TTC549 (cell line): ENCODE measurements at regions not wholly inside any gene's neighbourhood (a gene's known extent, or its start where the extent isn't known, plus 50 kb on each side); places are given as distances from the start of the nearest gene placed in this dataset.
"Not testable (repeated sequence)": the region's sequence is repeated elsewhere in the genome, so short reads cannot be mapped to it uniquely, and the experiment has no call there.

Experiments
- FAIRE-seq: peaks from 2 replicates; lab custom pipeline; 2012; peaks lifted over from hg19 to GRCh38; lab: Jason Lieb, UNC

DNA sequence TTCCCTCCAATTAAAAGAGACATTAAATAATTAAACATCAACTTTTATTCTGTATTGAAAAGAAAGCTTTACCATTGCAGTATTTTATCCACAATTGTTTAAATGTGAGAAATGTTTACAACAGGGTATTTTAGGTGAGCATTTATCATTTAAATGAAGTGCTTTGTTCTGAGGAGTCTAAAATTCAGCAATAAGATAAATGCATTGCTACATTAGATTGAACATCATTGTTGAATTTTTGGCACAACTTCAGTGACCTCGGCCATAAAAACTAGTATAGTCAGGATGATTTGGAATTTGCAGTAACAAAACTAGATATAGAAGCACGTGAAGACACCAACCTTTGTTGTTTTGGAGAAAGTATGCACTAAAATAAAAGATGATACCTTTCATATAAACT is 692.9 kb downstream of the USP25 start:
- no peak for FAIRE-seq

GRCh38 chr21:16423921-16424320 is 694.1 kb downstream of the USP25 start:
- peak; percentile 19 for FAIRE-seq

DNA sequence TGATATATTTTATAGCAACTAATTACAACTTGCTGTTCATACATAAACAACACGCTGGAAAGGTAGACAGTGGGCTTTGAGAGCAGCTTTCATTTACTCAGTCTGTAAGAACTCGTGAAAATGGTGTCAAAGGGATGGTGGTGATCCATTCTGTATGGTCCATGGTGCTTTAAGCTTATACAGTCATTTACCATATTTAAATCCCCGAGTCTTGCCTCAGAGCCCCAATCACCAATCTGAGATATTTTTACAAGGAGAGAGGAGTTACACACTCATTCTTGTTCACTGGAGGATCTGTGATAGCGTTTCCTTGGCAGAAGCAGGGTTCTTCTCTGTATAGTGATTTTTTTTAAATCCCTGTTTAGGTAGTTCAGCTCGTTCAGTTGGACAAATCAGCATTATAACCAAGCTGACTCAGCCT is 694.6 kb downstream of the USP25 start:
- FAIRE-seq, result no peak

GRCh38 chr21:16425376-16425775 is 695.6 kb downstream of the USP25 start:
- FAIRE-seq, result no peak

DNA sequence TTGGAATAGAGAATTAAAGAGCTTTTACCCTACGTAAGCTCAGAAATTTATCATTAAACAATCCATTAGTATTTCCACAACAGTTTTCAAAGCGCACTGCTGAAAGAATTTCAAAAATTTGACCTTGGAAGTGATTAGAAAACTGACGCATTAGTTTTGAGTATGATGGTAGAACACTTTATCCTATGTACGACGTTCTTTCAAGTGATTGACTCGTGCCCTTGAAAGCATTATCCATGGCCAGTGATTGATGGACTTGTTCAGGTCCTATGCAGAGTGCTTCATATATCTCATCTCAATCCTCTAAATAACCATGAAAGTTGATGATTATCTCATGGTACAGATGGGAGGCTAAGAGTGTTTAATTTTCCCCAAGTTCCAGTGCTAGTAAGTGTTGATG is 697.2 kb downstream of the USP25 start:
- FAIRE-seq, result no peak

- no peak for FAIRE-seq
These were observed 697.9 kb downstream of the USP25 start for GRCh38 chr21:16427587-16428087.

DNA sequence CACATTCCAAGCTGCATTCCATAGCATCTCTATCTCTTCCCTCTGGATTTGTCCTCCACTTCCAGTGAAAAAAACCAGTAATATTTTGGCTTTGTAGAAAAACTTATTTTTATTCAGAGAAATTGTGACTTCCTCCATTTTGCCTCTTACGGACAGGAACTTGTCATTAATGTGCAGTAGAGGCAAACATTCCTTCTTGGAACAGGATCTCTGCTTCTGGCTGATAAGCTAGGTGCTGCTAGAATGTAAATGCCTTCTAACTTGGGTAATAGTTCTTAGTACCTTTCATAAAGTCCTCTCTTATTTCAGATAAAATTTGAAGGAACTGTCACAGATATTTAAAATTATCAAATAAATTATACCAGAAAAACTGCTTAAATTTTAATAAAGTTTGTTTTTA is 707.8 kb downstream of the USP25 start:
- FAIRE-seq, result no peak

- no peak for FAIRE-seq
These were observed 709.0 kb downstream of the USP25 start for GRCh38 chr21:16438761-16439160.

DNA sequence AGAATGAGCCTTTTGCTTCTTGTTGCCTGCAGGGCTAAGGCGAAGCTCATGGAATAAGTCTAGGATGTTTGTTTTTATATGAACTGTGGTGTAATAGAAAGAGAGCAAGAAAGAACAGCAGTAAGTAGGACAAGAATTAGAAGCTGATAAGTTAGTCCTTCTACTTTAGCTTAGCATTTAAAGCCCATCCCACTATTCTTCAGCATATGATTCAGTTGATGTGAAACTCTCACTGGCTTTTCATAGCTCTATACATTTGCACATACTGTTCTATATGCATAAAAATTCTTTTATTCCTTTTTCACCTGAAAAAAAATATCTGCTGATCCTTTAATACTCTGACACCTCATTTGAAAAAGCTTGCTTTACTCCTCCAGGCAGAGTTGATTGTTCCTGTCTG is 712.0 kb downstream of the USP25 start:
- no peak for FAIRE-seq

DNA sequence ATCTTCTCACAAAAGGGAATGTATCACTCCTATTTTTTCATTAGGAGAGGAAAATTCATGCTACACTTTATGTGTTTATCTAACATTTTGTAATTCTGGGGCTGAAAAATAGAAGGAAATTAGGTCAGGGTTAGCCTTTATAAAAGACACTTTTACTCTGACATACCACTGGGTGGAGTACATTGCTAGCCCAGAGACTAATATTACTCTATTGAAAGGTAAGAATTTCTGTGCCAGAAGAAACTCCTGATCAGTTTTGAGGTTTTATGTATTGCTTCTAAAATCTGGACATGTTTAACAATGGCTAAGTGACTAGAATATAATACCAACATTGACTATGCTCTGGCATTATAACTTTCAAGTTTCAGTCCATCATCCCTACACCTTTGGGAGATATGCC is 724.6 kb downstream of the USP25 start:
- FAIRE-seq, result no peak

- FAIRE-seq, result no peak
These were observed 725.7 kb downstream of the USP25 start for GRCh38 chr21:16455526-16455925.

DNA sequence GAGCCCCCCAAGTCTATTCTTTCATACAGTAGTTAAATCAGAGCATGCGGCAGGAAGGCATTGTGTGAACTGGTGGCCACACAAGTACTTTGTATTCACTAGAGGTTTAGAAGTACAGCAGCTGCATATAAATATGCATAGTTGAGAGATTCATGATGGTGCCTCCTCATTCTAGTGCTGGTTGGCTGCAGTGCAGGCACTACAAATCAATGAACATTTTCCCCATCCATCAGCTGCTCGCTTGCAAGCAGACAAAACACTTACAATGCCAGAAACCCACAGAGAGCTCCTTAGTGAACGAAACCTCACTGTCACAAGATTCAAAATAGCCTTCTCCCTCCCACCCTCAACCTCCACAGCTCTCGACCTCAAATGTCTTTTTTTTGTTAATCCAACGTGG is 726.2 kb downstream of the USP25 start:
- FAIRE-seq, result no peak

GRCh38 chr21:16457498-16457897 is 727.7 kb downstream of the USP25 start:
- no peak for FAIRE-seq

- FAIRE-seq, result no peak
These were observed 731.2 kb downstream of the USP25 start for GRCh38 chr21:16460936-16461335.

DNA sequence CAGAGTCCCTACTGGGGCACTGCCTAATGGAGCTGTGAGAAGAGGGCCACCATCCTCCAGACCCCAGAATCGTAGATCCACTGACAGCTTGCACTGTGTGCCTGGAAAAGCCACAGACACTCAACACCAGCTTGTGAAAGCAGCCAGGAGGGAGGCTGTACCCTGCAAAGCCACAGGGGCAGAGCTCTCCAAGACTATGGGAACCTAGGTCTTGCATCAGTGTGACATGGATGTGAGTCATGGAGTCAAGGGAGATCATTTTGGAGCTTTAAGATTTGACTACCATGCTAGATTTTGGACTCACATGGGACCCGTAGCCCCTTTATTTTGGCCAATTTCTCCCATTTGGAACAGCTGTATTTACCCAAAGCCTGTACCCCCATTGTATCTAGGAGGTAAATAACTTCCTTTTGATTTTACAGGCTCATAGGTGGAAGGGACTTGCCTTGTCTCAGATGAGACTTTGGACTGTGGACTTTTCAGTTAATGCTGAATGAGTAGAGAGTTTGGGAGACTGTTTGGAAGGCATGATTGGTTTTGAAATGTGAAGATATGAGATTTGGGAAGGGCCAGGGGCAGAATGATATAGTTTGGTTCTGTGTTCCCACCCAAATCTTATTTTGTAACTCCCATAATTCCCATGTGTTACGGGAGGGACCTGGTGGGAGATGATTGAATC is 734.6 kb downstream of the USP25 start:
- FAIRE-seq, result not testable (repeated sequence)

GRCh38 chr21:16468184-16468583 is 738.4 kb downstream of the USP25 start:
- no peak for FAIRE-seq

DNA sequence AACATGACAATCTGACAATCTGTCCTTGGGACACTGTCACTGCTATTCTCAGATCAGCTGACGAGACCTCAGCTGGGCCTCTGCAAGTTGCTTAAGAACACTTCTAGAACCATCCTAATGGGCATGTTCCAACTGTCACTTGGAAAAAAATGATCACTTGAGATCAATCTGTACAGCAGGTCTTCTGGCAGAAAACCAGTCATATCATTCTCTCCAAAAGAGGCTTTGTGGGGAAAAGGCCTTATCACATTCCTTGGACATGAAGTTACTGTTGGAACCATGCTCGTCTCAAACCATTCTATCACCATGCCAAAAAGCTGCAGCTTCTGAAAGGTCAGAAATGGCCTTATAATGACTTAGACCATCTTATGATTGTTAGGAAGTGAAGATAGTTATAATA is 744.2 kb downstream of the USP25 start:
- FAIRE-seq, result no peak

GRCh38 chr21:16476056-16476825 is 746.5 kb downstream of the USP25 start:
- FAIRE-seq, result no peak

DNA sequence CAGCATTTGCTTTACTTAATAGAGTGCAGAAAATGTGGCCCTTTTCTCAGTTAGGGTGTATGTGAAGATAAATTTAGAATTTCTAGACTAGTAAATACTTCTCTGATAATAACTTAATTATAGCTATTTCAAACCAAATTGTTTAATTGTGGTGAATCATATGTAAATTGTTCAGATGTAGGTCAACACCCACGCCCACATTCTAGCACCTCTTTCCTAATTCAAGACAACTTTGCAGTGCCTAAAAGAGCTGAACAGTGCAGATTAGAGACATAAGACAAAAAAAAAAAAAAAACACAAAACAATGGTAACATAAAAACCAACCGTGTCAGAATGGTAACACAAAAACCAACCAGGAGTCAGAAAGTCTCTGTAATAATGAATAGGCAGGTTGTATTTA is 758.3 kb downstream of the USP25 start:
- FAIRE-seq, result no peak

- FAIRE-seq, result no peak
These were observed 762.6 kb downstream of the USP25 start for GRCh38 chr21:16492356-16492755.

- no peak for FAIRE-seq
These were observed 763.1 kb downstream of the USP25 start for GRCh38 chr21:16492892-16493291.

DNA sequence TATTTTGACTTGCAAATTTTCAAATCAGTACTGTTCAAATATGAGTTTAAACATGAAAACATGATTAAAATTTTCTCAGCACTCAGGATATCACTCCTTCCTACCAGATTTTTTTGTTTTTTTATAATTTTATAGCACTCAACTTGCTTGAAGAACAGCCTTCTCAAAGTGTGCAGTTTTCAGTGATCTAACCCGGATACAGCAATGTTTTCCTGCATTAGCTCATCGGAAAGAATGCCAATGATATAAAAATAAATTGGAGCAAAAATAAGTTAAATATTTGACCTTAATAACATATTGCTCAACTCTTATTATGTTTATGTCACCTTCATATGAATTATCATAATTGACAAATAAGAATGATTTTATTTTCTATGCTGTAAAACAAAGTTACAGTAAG is 766.8 kb downstream of the USP25 start:
- no peak for FAIRE-seq

DNA sequence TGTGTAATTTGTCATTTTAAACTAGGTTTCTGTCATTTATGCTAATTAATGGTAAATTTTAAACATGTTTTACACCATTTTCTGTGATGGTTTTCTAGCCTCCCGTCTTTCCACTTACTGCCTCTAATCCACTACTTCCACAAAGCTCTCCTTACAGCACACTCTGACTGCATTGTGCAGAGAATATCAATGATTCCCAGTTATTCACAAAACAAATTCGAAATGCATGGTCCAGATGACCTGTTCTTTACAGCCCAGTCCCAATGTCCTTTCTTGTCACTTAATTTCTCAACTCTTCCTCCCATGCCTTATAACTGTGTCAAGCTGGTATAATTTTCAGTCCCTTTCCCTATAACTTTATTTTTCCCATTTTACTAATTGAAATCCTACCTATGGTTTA is 770.5 kb downstream of the USP25 start:
- FAIRE-seq, result no peak

- FAIRE-seq, result no peak
These were observed 772.5 kb downstream of the USP25 start for GRCh38 chr21:16502273-16502672.
